Calu3 (cell line): ENCODE measurements at regions not wholly inside any gene's neighbourhood (a gene's known extent, or its start where the extent isn't known, plus 50 kb on each side); places are given as distances from the start of the nearest gene placed in this dataset.

Experiments
- BruUV-seq: library from RNA; stranded (reverse); fragments of 400-500 nt; replicated peaks from 2 replicates; lab custom pipeline; 2021; lab: Mats Ljungman, UMichigan
- CTCF ChIA-PET: fragments of 300-600 bp; sonication (Branson Sonifier 250); formaldehyde crosslinking; loops from one replicate; lab custom pipeline; 2022; ENCODE audit warnings: antibody characterized with exemption; lab: Charles Lee
- DNase-seq: peaks from one replicate; pipeline ENCODE4 v3.0.0; 2022
- H3K27ac Mint-ChIP-seq: one replicate; pipeline ENCODE4 v1.8.0; 2022; ENCODE audit warnings: mixed read lengths; ENCODE audit not compliant: unreplicated experiment
- H3K27me3 Mint-ChIP-seq: one replicate; pipeline ENCODE4 v1.8.0; 2022; ENCODE audit warnings: mixed read lengths; ENCODE audit not compliant: unreplicated experiment
- H3K36me3 Mint-ChIP-seq: one replicate; pipeline ENCODE4 v1.8.0; 2022; ENCODE audit warnings: mild to moderate bottlenecking, moderate library complexity, mixed read lengths; ENCODE audit not compliant: insufficient read depth, unreplicated experiment
- H3K4me1 Mint-ChIP-seq: one replicate; pipeline ENCODE4 v1.8.0; 2022; ENCODE audit warnings: mild to moderate bottlenecking, low read depth, mixed read lengths; ENCODE audit not compliant: unreplicated experiment
- H3K4me3 Mint-ChIP-seq: one replicate; pipeline ENCODE4 v1.8.0; 2022; ENCODE audit warnings: mild to moderate bottlenecking, low read depth, moderate library complexity, mixed read lengths; ENCODE audit not compliant: unreplicated experiment
- H3K9me3 Mint-ChIP-seq: one replicate; pipeline ENCODE4 v1.8.0; 2022; ENCODE audit warnings: low read depth, mixed read lengths; ENCODE audit not compliant: unreplicated experiment
- intact Hi-C: fragments of 100-400 bp; cut with micrococcal nuclease; formaldehyde crosslinking; loops from one replicate; pipeline ENCODE4 v1.10.0; 2022; ENCODE audit not compliant: unreplicated experiment
- TF ChIP-seq, protein P1 (sequence below): fragments of 200-600 bp; IDR thresholded peaks from one replicate; pipeline ENCODE4 v1.8.0; 2022; ENCODE audit warnings: antibody characterized with exemption; ENCODE audit not compliant: unreplicated experiment

GRCh38 chr7:68449099-68449498 is 1149.2 kb upstream of the AUTS2 start:
- no peak overlapping the region for H3K27ac Mint-ChIP-seq
- H3K4me3 Mint-ChIP-seq: no peak overlapping the region
- CTCF ChIA-PET: no interaction called here
- no TSS peak for BruUV-seq
- no peaks in the 10 kb centered on the region for H3K27me3 Mint-ChIP-seq
- no peaks in the 10 kb centered on the region for H3K4me1 Mint-ChIP-seq
- TF ChIP-seq, protein P1, sequence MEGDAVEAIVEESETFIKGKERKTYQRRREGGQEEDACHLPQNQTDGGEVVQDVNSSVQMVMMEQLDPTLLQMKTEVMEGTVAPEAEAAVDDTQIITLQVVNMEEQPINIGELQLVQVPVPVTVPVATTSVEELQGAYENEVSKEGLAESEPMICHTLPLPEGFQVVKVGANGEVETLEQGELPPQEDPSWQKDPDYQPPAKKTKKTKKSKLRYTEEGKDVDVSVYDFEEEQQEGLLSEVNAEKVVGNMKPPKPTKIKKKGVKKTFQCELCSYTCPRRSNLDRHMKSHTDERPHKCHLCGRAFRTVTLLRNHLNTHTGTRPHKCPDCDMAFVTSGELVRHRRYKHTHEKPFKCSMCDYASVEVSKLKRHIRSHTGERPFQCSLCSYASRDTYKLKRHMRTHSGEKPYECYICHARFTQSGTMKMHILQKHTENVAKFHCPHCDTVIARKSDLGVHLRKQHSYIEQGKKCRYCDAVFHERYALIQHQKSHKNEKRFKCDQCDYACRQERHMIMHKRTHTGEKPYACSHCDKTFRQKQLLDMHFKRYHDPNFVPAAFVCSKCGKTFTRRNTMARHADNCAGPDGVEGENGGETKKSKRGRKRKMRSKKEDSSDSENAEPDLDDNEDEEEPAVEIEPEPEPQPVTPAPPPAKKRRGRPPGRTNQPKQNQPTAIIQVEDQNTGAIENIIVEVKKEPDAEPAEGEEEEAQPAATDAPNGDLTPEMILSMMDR: no peak
- peaks cover 20% of the 10 kb centered on the region for H3K9me3 Mint-ChIP-seq
- no peaks in the 10 kb centered on the region for H3K36me3 Mint-ChIP-seq
- no peak for DNase-seq
- intact Hi-C loops: no loop called here

DNA sequence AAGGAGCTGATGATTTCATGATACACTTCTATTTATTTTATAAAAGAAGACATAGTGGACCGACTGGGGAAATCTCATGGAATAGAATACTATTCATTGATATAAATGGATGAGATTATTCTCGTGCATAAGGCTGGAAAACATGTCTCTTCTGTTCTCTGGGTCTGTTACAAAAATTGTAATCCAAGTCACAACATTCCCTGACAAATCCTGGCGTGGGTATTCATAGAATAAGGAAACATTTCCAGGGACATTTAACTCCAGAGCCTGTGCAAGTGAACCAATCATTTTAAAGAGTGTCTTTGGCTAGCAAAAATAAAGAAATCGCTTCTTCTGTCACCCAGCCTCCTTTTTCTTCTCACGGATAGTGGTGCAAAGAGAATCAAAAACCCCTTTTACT is 1148.5 kb upstream of the AUTS2 start:
- peaks cover 16% of the 10 kb centered on the region for H3K9me3 Mint-ChIP-seq
- intact Hi-C loops: no loop called here
- H3K27ac Mint-ChIP-seq: no peak overlapping the region
- no peak overlapping the region for H3K4me3 Mint-ChIP-seq
- no peaks in the 10 kb centered on the region for H3K4me1 Mint-ChIP-seq
- TF ChIP-seq, protein P1: no peak
- no TSS peak for BruUV-seq
- H3K27me3 Mint-ChIP-seq: no peaks in the 10 kb centered on the region
- no peak for DNase-seq
- no peaks in the 10 kb centered on the region for H3K36me3 Mint-ChIP-seq
- CTCF ChIA-PET: no interaction called here

- H3K4me3 Mint-ChIP-seq: no peak overlapping the region
- no peaks in the 10 kb centered on the region for H3K4me1 Mint-ChIP-seq
- H3K27ac Mint-ChIP-seq: no peak overlapping the region
- CTCF ChIA-PET: no interaction called here
- no peaks in the 10 kb centered on the region for H3K27me3 Mint-ChIP-seq
- BruUV-seq: no TSS peak
- H3K36me3 Mint-ChIP-seq: no peaks in the 10 kb centered on the region
- no peak for DNase-seq
- TF ChIP-seq, protein P1: no peak
- intact Hi-C loops: no loop called here
- H3K9me3 Mint-ChIP-seq: peaks cover 15% of the 10 kb centered on the region
Observed at GRCh38 chr7:68454931-68455330, 1143.3 kb upstream of the AUTS2 start.

GRCh38 chr7:68456469-68456868 is 1141.8 kb upstream of the AUTS2 start:
- no peaks in the 10 kb centered on the region for H3K36me3 Mint-ChIP-seq
- intact Hi-C loops: no loop called here
- H3K27ac Mint-ChIP-seq: no peak overlapping the region
- TF ChIP-seq, protein P1: no peak
- H3K9me3 Mint-ChIP-seq: peaks cover 13% of the 10 kb centered on the region
- no peaks in the 10 kb centered on the region for H3K27me3 Mint-ChIP-seq
- H3K4me1 Mint-ChIP-seq: no peaks in the 10 kb centered on the region
- H3K4me3 Mint-ChIP-seq: no peak overlapping the region
- no peak for DNase-seq
- CTCF ChIA-PET: no interaction called here
- BruUV-seq: no TSS peak

GRCh38 chr7:68457481-68457880 is 1140.8 kb upstream of the AUTS2 start:
- Mint-ChIP-seq H3K27ac (no peak overlapping the region), H3K36me3 (no peaks in the 10 kb centered on the region), H3K4me1 (no peaks in the 10 kb centered on the region), H3K4me3 (no peak overlapping the region), H3K9me3 (peaks cover 13% of the 10 kb centered on the region), H3K27me3 (no peaks in the 10 kb centered on the region)
- intact Hi-C loops: no loop called here
- TF ChIP-seq, protein P1: no peak
- no TSS peak for BruUV-seq
- no peak for DNase-seq
- CTCF ChIA-PET: no interaction called here
